ENCODE measurements at regions not wholly inside any gene's neighbourhood (a gene's known extent, or its start where the extent isn't known, plus 50 kb on each side); places are given as distances from the start of the nearest gene placed in this dataset.

- no peak for DNase-seq (ENCODE audit: low read depth in 2 of 3, low spot score in 1 of 3)
Measured at GRCh38 chr10:81009296-81009695, 471.6 kb downstream of the SH2D4B start.

GRCh38 chr10:81013771-81014170, 476.1 kb downstream of the SH2D4B start:
- DNase-seq (ENCODE audit: low read depth in 2 of 3, low spot score in 1 of 3) = no peak

GRCh38 chr10:81019029-81019890, 481.6 kb downstream of the SH2D4B start:
- DNase-seq (ENCODE audit: low read depth in 2 of 3, low spot score in 1 of 3) = no peak

DNA sequence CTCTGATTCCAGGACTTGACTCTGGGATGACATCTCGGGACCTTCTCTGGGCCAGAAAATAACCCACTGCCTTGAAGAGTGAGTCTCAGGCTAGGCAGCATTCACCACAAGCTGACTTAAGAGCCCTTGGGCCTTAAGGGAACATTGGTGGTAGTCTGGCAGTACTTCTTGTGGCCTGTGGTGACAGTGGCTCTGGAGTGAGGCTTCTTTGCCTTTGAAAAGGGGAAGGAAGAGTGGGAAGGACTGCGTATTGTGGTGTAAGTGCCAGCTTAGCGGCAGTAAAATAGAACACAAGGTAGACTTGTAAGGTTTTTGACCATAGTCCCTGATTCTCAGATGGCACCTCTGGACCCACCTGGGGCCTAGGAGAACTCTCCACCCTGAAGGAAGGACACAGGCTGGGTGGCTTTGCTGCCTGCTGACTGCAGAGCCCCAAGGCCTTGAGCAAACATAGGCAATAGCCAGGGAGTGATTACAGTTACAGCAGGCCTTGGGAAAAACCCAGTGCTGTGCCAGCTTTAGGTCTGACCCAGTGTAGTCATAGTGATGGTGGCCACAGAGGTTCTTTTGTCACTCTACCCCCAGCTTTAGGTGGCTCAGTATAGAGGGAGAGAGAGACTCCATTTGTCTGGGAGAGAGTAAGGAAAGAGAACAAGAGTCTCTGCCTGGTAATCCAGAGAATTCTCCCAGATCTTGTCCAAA, 483.9 kb downstream of the SH2D4B start:
- no peak for DNase-seq (ENCODE audit: low read depth in 2 of 3, low spot score in 1 of 3)

- no peak for DNase-seq (ENCODE audit: low read depth in 2 of 3, low spot score in 1 of 3)
Measured at GRCh38 chr10:81026591-81026990, 488.9 kb downstream of the SH2D4B start.

DNA sequence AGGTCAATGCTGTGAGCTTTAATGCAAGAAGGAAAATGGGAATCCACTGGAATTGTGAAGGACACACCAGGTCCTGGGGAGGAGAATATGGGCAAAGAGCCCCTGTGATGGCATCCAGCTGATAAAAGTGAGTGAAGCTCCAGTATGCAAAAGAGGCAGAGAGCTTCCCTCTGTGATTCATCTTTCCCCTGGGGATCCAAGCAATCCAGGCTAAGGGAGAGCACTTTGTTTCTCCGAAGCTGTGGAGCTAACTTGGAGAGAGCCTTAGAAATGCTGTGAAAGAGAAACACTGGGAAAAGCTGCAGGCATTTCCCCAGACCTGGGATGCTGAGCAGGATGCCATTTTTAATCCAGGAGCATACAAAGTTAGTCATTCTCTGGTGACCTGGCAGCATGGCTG, 489.5 kb downstream of the SH2D4B start:
- DNase-seq (ENCODE audit: low read depth in 2 of 3, low spot score in 1 of 3) = no peak

GRCh38 chr10:81027706-81028105, 490.0 kb downstream of the SH2D4B start:
- no peak for DNase-seq (ENCODE audit: low read depth in 2 of 3, low spot score in 1 of 3)

DNA sequence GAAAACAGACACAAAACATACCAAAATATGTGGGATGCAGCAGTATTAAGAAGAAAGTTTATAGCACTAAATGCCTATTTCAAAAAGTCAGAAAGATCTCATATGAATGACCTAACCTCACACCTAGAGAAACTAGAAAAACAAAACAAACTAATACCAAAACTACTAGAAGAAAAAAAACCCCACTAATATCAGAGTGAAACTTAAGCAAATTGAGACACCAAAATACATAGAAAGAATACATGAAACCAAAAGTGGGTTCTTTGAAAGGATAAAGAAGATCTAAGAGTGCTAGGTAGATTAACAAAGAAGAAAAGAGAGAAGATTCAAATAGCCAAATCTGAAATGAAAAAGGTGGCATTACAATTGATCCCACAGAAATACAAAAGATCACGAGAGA, 494.1 kb downstream of the SH2D4B start:
- no peak for DNase-seq (ENCODE audit: low read depth in 2 of 3, low spot score in 1 of 3)

DNA sequence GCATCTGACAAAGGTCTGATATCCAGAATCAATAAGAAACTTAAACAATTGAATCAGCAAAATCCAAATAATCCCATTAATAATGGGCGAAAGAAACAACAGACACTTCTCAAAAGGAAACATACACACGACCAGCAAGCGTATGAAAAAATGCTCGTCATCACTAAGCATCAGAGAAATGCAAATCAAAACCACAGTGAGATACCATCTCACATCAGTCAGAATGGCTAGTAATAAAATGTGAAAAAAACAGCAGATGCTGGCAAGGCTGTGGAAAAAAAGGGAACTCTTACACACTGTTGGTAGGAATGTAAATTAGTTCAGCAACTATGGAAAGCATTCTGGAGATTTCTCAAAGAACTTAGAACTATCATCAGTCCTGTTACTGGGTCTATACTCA, 496.7 kb downstream of the SH2D4B start:
- no peak for DNase-seq (ENCODE audit: low read depth in 2 of 3, low spot score in 1 of 3)

GRCh38 chr10:81036257-81036656, 498.6 kb downstream of the SH2D4B start:
- no peak for DNase-seq (ENCODE audit: low read depth in 2 of 3, low spot score in 1 of 3)

GRCh38 chr10:81040031-81040430, 502.3 kb downstream of the SH2D4B start:
- DNase-seq (ENCODE audit: low read depth in 2 of 3, low spot score in 1 of 3) = no peak

DNA sequence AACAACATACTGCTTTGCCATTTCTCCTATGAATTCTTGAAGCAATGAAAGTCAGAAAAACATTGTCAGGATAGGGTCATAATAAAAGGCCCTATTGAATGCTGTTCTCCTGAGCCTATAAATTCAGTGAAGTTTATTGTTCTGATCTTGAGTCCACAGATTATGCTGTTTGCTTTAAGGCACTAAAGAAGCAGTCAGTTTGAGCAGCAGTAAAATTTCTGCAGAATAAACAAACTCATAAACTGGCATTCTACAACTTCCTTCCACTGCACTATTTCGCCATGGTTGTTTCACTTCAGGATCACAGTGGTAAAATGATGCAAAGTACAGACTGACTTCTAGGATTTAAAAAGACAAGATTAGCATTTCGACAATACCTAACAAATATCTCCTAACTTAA, 503.2 kb downstream of the SH2D4B start:
- no peak for DNase-seq (ENCODE audit: low read depth in 2 of 3, low spot score in 1 of 3)

DNA sequence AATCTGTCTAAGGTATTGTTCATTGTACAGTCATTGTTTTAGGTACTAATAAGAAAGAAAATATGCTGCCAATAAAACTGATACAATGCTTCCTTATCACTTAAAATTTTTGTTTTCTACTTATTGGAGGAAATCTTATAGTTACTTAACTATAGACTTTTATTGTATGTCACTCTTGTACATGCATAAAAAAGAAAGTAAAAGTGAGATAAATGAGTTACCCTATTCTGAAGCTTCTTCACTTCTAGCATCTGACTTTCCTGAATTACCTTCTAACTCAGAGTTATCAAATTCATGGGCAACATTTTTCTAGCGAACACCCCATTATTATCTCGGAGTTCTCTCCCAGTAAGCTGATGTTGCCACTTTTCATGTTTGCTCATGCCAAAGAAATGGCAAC, 504.9 kb downstream of the SH2D4B start:
- no peak for DNase-seq (ENCODE audit: low read depth in 2 of 3, low spot score in 1 of 3)

DNA sequence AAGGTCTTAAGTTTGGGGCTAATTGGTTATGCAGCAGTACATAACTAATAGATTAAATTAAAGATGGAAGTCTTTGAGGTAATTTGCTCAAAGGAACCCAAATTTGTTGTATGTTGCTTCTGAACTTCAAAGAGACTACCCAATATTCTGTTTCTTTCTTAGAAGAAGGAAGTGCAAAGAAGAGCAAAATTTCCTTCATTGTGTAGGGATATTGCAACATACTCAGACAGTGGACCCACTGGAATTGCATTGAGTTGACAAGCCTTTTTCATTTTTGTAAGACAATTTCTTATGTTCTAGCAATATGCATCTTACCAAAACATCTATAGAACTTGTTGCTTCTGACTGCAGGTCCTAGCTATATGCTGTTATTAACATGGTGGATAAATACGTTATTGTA, 527.8 kb downstream of the SH2D4B start:
- no peak for DNase-seq (ENCODE audit: low read depth in 2 of 3, low spot score in 1 of 3)

GRCh38 chr10:81068460-81068859, 530.8 kb downstream of the SH2D4B start:
- DNase-seq (ENCODE audit: low read depth in 2 of 3, low spot score in 1 of 3) = no peak

GRCh38 chr10:81071087-81071796, 533.5 kb downstream of the SH2D4B start:
- no peak for DNase-seq (ENCODE audit: low read depth in 2 of 3, low spot score in 1 of 3)

- no peak for DNase-seq (ENCODE audit: low read depth in 2 of 3, low spot score in 1 of 3)
Measured at GRCh38 chr10:81073155-81073554, 535.5 kb downstream of the SH2D4B start.

GRCh38 chr10:81081887-81082620, 544.4 kb downstream of the SH2D4B start:
- DNase-seq (ENCODE audit: low read depth in 2 of 3, low spot score in 1 of 3) = no peak

- no peak for DNase-seq (ENCODE audit: low read depth in 2 of 3, low spot score in 1 of 3)
Measured at GRCh38 chr10:81082621-81083376, 545.1 kb downstream of the SH2D4B start.

DNA sequence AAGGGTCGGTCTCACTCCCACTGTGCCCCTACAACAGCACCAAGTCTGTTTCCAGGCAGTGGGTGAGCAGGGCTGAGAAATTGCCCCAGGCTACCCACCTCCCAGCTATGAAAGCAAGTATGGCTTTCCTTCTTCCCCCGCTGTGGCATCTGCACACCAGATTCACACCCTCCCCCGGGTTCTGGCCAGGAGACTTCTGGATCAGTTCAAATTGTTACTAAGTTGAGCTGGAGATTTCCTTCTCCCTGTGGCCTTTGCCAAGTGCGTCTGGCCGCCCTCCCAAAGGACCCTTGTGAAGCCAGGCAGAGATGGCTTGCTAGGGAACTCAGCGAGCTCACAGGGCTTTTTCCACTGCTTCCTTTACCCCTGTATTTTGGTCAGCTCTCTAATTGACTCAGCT, 555.4 kb downstream of the SH2D4B start:
- DNase-seq (ENCODE audit: low read depth in 2 of 3, low spot score in 1 of 3) = no peak

- DNase-seq (ENCODE audit: low read depth in 2 of 3, low spot score in 1 of 3) = no peak
Measured at GRCh38 chr10:81095238-81095637, 557.5 kb downstream of the SH2D4B start.
